CD14-positive monocyte (primary cell): ENCODE measurements at regions not wholly inside any gene's neighbourhood (a gene's known extent, or its start where the extent isn't known, plus 50 kb on each side); places are given as distances from the start of the nearest gene placed in this dataset.

ENCODE experiments used
- DNase-seq, 3 donors: peaks; one replicate each; pipeline ENCODE4 v3.0.0-alpha.2; 2011 to 2022
- H2AFZ ChIP-seq: 2 replicates; pipeline ENCODE4 v1.6.0; 2012; ENCODE audit warnings: mild to moderate bottlenecking, low read depth, low read length, inconsistent platforms; ENCODE audit not compliant: insufficient read depth, poor library complexity, severe bottlenecking
- H3K27ac ChIP-seq, 2 donors: 1 replicate in 1 of 2; 2 replicates in 1 of 2; pipeline ENCODE4 v1.5.1; 2012 to 2013; ENCODE audit warnings: low read length in 2 of 2, control low read depth in 1 of 2, inconsistent platforms in 1 of 2, low read depth in 1 of 2, mild to moderate bottlenecking in 1 of 2
- H3K27me3 ChIP-seq, 2 donors: one replicate each; pipeline versions ENCODE4 v1.6.0 to v1.6.1; 2011 to 2013; ENCODE audit warnings: low read length in 2 of 2; ENCODE audit not compliant: control insufficient read depth in 2 of 2, insufficient read depth in 2 of 2
- H3K36me3 ChIP-seq, 2 donors: replicated peaks in 1 of 2; 1 replicate in 1 of 2; 2 replicates in 1 of 2; pipeline versions ENCODE4 v1.5.1 to v1.6.1; 2012 to 2013; ENCODE audit warnings: low read length in 2 of 2, control low read depth in 1 of 2, inconsistent platforms in 1 of 2, mild to moderate bottlenecking in 1 of 2; ENCODE audit not compliant: insufficient read depth in 2 of 2, control insufficient read depth in 1 of 2
- H3K4me1 ChIP-seq, 2 donors: 1 replicate in 1 of 2; 2 replicates in 1 of 2; pipeline versions ENCODE4 v1.5.1 to v1.6.1; 2012 to 2013; ENCODE audit warnings: low read length in 2 of 2, control low read depth in 1 of 2, inconsistent platforms in 1 of 2, mild to moderate bottlenecking in 1 of 2, moderate library complexity in 1 of 2; ENCODE audit not compliant: insufficient read depth in 2 of 2, control insufficient read depth in 1 of 2
- H3K4me2 ChIP-seq: replicated peaks from 2 replicates; pipeline ENCODE3; 2012; ENCODE audit warnings: low read length, moderate library complexity, mild to moderate bottlenecking; ENCODE audit not compliant: poor library complexity, severe bottlenecking; ENCODE audit errors: extremely low read depth
- H3K4me3 ChIP-seq, 3 experiments: fragments of 200-600 bp in 1 of 3; sonication (generic) in 1 of 3; replicated peaks in 1 of 3; 1 replicate in 2 of 3; 2 replicates in 1 of 3; pipeline ENCODE4 v1.5.1; 2011 to 2013; ENCODE audit warnings: low read length in 3 of 3, mild to moderate bottlenecking in 3 of 3, control low read depth in 2 of 3, low read depth in 2 of 3, inconsistent platforms in 1 of 3, moderate library complexity in 1 of 3
- H3K79me2 ChIP-seq: 2 replicates; pipeline ENCODE4 v1.6.0; 2012; ENCODE audit warnings: mild to moderate bottlenecking, control low read depth, inconsistent platforms, low read length, moderate library complexity; ENCODE audit not compliant: insufficient read depth
- H3K9ac ChIP-seq: 2 replicates; pipeline ENCODE4 v1.6.0; 2017; ENCODE audit warnings: low read length, mild to moderate bottlenecking; ENCODE audit not compliant: insufficient read depth, poor library complexity, severe bottlenecking
- H3K9me3 ChIP-seq, 2 donors: replicated peaks in 1 of 2; 1 replicate in 1 of 2; 2 replicates in 1 of 2; pipeline versions ENCODE4 v1.5.1 to v1.6.1; 2012 to 2013; ENCODE audit warnings: low read length in 2 of 2, control low read depth in 1 of 2; ENCODE audit not compliant: control insufficient read depth in 1 of 2, insufficient read depth in 1 of 2
- H4K20me1 ChIP-seq: 2 replicates; pipeline ENCODE4 v1.6.0; 2012; ENCODE audit warnings: mild to moderate bottlenecking, low read length, control low read depth, moderate library complexity; ENCODE audit not compliant: insufficient read depth
- H3K27ac Mint-ChIP-seq, 7 donors: one replicate each; pipeline ENCODE4 v1.8.0; 2020; ENCODE audit warnings: mild to moderate bottlenecking in 7 of 7, mixed read lengths in 7 of 7, moderate library complexity in 6 of 7, inconsistent platforms in 2 of 7
- H3K27me3 Mint-ChIP-seq, 3 donors: one replicate each; pipeline ENCODE4 v1.8.0; 2021 to 2022; ENCODE audit warnings: low read depth in 3 of 3, mild to moderate bottlenecking in 3 of 3, mixed read lengths in 3 of 3, moderate library complexity in 3 of 3, inconsistent platforms in 1 of 3
- H3K36me3 Mint-ChIP-seq, 2 donors: one replicate each; pipeline ENCODE4 v1.8.0; 2020; ENCODE audit warnings: mixed read lengths in 2 of 2, inconsistent platforms in 1 of 2, mild to moderate bottlenecking in 1 of 2
- H3K4me1 Mint-ChIP-seq: one replicate; pipeline ENCODE4 v1.8.0; 2020; ENCODE audit warnings: mild to moderate bottlenecking, mixed read lengths
- H3K4me3 Mint-ChIP-seq, 2 donors: one replicate each; pipeline ENCODE4 v1.8.0; 2020; ENCODE audit warnings: mild to moderate bottlenecking in 2 of 2, mixed read lengths in 2 of 2, moderate library complexity in 1 of 2
- H3K9me3 Mint-ChIP-seq, 7 donors: one replicate each; pipeline ENCODE4 v1.8.0; 2020 to 2022; ENCODE audit warnings: mixed read lengths in 7 of 7, mild to moderate bottlenecking in 6 of 7, moderate library complexity in 6 of 7, inconsistent platforms in 2 of 7
- CTCF ChIP-seq: fragments of 200-600 bp; IDR thresholded peaks from one replicate; pipeline ENCODE4 v1.8.0; 2022; ENCODE audit warnings: antibody characterized with exemption, mild to moderate bottlenecking
- whole genome bisulfite sequencing: methylation state at CpG from one replicate; pipeline ENCODE4 v1.1.5; 2013; ENCODE audit warnings: missing lambda C conversion rate; ENCODE audit not compliant: insufficient coverage; 5-methylcytosine and 5-hydroxymethylcytosine counted together
- intact Hi-C, 2 donors: fragments of 100-400 bp; cut with micrococcal nuclease; formaldehyde crosslinking; loops; one replicate each; pipeline versions ENCODE4 v1.15.0 to v1.15.1; 2023

- no peaks in the 10 kb centered on the region for H3K4me1 ChIP-seq
- no peak overlapping the region for H3K4me2 ChIP-seq
- Mint-ChIP-seq H3K4me3 (no peak overlapping the region), H3K36me3 (no peaks in the 10 kb centered on the region), H3K27ac (no peak overlapping the region), H3K4me1 (no peaks in the 10 kb centered on the region), H3K9me3 (peaks cover 0 to 2% (median 0%) of the 10 kb centered on the region in 7 donors), H3K27me3 (peaks cover 0 to 5% (median 1%) of the 10 kb centered on the region in 3 donors)
- H3K9ac ChIP-seq, result no peak overlapping the region
- no peaks in the 10 kb centered on the region for H3K36me3 ChIP-seq
- 95% methylated on average over 16 of the region's 19 CpGs for WGBS
- no peak overlapping the region for H3K4me3 ChIP-seq
- H3K27me3 ChIP-seq, result no peaks in the 10 kb centered on the region
- no peak for TF ChIP-seq CTCF
- H2AFZ ChIP-seq, result no peak overlapping the region
- H4K20me1 ChIP-seq, result no peaks in the 10 kb centered on the region
- no peaks in the 10 kb centered on the region for H3K9me3 ChIP-seq
- intact Hi-C loops, result no loop called here
- H3K27ac ChIP-seq, result no peak overlapping the region
- H3K79me2 ChIP-seq, result no peaks in the 10 kb centered on the region
- DNase-seq, result no peak
Measured at GRCh38 chr20:51331481-51331880, 211.0 kb downstream of the NFATC2 start.

- peaks cover 0 to 6% (median 2%) of the 10 kb centered on the region in 7 donors for H3K9me3 Mint-ChIP-seq
- Histone ChIP-seq H3K9ac (no peak overlapping the region), H2AFZ (no peak overlapping the region), H4K20me1 (no peaks in the 10 kb centered on the region), H3K27me3 (no peaks in the 10 kb centered on the region), H3K79me2 (no peaks in the 10 kb centered on the region), H3K4me3 (no peak overlapping the region), H3K27ac (no peak overlapping the region), H3K9me3 (no peaks in the 10 kb centered on the region), H3K4me2 (no peak overlapping the region), H3K4me1 (no peaks in the 10 kb centered on the region), H3K36me3 (no peaks in the 10 kb centered on the region)
- no peak overlapping the region for H3K4me3 Mint-ChIP-seq
- intact Hi-C loops, result no loop called here
- no peak overlapping the region for H3K27ac Mint-ChIP-seq
- no peak for DNase-seq
- H3K36me3 Mint-ChIP-seq, result no peaks in the 10 kb centered on the region
- WGBS, result 100% methylated on average over 1 of the region's 1 CpG
- peaks cover 0 to 5% (median 2%) of the 10 kb centered on the region in 3 donors for H3K27me3 Mint-ChIP-seq
- no peak for TF ChIP-seq CTCF
- no peaks in the 10 kb centered on the region for H3K4me1 Mint-ChIP-seq
Measured at GRCh38 chr20:51329845-51330244, 212.7 kb downstream of the NFATC2 start.
